Endothelial cell of umbilical vein (primary cell): ENCODE measurements at regions not wholly inside any gene's neighbourhood (a gene's known extent, or its start where the extent isn't known, plus 50 kb on each side); places are given as distances from the start of the nearest gene placed in this dataset.

Experiments used
- BruUV-seq: library from RNA; stranded (reverse); fragments of 400-500 nt; replicated peaks from 2 replicates; lab custom pipeline; 2021; lab: Mats Ljungman, UMichigan
- CTCF ChIA-PET: fragments of 300-600, 350-600 bp; sonication (Branson Sonifier 250); formaldehyde crosslinking; loops from one replicate; lab custom pipeline; 2021; ENCODE audit warnings: antibody characterized with exemption, inconsistent platforms; lab: Charles Lee
- POLR2A ChIA-PET: fragments of 300-600, 350-600 bp; sonication (Branson Sonifier 250); formaldehyde crosslinking; loops from one replicate; lab custom pipeline; 2021; ENCODE audit warnings: antibody characterized with exemption, inconsistent platforms; lab: Charles Lee
- DNase-seq: peaks from one replicate; pipeline ENCODE4 v3.0.0-alpha.2; 2011; ENCODE audit warnings: low read depth, low spot score
- FAIRE-seq: peaks from 2 replicates; lab custom pipeline; 2011; peaks lifted over from hg19 to GRCh38; lab: Jason Lieb, UNC
- H2AFZ ChIP-seq: 2 replicates; pipeline ENCODE4 v1.6.0; 2012; ENCODE audit warnings: low read depth, low read length, control low read depth, inconsistent platforms
- H3K27ac ChIP-seq: 2 replicates; pipeline ENCODE4 v1.5.1; 2011; ENCODE audit warnings: low read depth, mild to moderate bottlenecking, control low read depth, low read length, moderate library complexity; ENCODE audit not compliant: insufficient read depth
- H3K27me3 ChIP-seq, 2 experiments: 2 replicates each; pipeline versions ENCODE4 v1.6.0 to v1.6.1; 2011; ENCODE audit warnings: low read length in 2 of 2, mixed read lengths in 1 of 2; ENCODE audit not compliant: control insufficient read depth in 2 of 2, insufficient read depth in 2 of 2
- H3K36me3 ChIP-seq, 2 experiments: 2 replicates in 1 of 2; 3 replicates in 1 of 2; pipeline ENCODE4 v1.5.1; 2011; ENCODE audit warnings: low read length in 2 of 2, mild to moderate bottlenecking in 1 of 2, moderate library complexity in 1 of 2; ENCODE audit not compliant: control insufficient read depth in 2 of 2, insufficient read depth in 2 of 2; ENCODE audit errors: extremely low read depth in 1 of 2
- H3K4me1 ChIP-seq: 3 replicates; pipeline ENCODE4 v1.5.1; 2011; ENCODE audit warnings: mild to moderate bottlenecking, low read length; ENCODE audit not compliant: control insufficient read depth, insufficient read depth; ENCODE audit errors: extremely low read depth
- H3K4me2 ChIP-seq: 2 replicates; pipeline ENCODE4 v1.6.1; 2011; ENCODE audit warnings: low read length, control low read depth, mixed read lengths; ENCODE audit not compliant: insufficient read depth
- H3K4me3 ChIP-seq, 3 experiments: fragments of 200-600 bp in 1 of 3; sonication (generic), shearing (Covaris generic) in 1 of 3; replicated peaks in 1 of 3; 2 replicates each; pipeline ENCODE4 v1.5.1; 2011 to 2016; ENCODE audit warnings: control low read depth in 3 of 3, low read length in 3 of 3, mild to moderate bottlenecking in 2 of 3, inconsistent platforms in 1 of 3, low read depth in 1 of 3, moderate library complexity in 1 of 3; ENCODE audit not compliant: insufficient read depth in 1 of 3
- H3K79me2 ChIP-seq: 2 replicates; pipeline ENCODE4 v1.6.0; 2012; ENCODE audit warnings: low read length, inconsistent platforms; ENCODE audit not compliant: control insufficient read depth, insufficient read depth
- H3K9ac ChIP-seq: replicated peaks from 2 replicates; pipeline ENCODE3; 2011; ENCODE audit warnings: low read length, control low read depth; ENCODE audit not compliant: insufficient read depth; ENCODE audit errors: extremely low read depth
- H3K9me1 ChIP-seq: replicated peaks from 3 replicates; pipeline ENCODE4 v1.6.0; 2011; ENCODE audit warnings: mild to moderate bottlenecking, low read length; ENCODE audit not compliant: control insufficient read depth, insufficient read depth; ENCODE audit errors: extremely low read depth
- H3K9me3 ChIP-seq: replicated peaks from 2 replicates; pipeline ENCODE4 v1.5.1; 2012; ENCODE audit warnings: low read length, inconsistent platforms; ENCODE audit not compliant: control insufficient read depth, insufficient read depth
- H4K20me1 ChIP-seq: replicated peaks from 2 replicates; pipeline ENCODE3; 2011; ENCODE audit warnings: mild to moderate bottlenecking, low read length; ENCODE audit not compliant: control insufficient read depth, insufficient read depth; ENCODE audit errors: extremely low read depth
- EZH2 ChIP-seq: IDR thresholded peaks from 2 replicates; pipeline ENCODE4 v1.6.1; 2012; ENCODE audit warnings: borderline replicate concordance, low read depth, mild to moderate bottlenecking, moderate library complexity, low read length, inconsistent platforms; ENCODE audit not compliant: severe bottlenecking
- FOS ChIP-seq: IDR thresholded peaks from 2 replicates; pipeline ENCODE4 v1.6.1; 2011; ENCODE audit warnings: mild to moderate bottlenecking, low read length, moderate library complexity, borderline replicate concordance; ENCODE audit not compliant: insufficient read depth
- GATA2 ChIP-seq: IDR thresholded peaks from 2 replicates; pipeline ENCODE4 v1.7.0; 2011; ENCODE audit warnings: low read depth, mild to moderate bottlenecking, moderate library complexity, mixed read lengths, low read length; ENCODE audit not compliant: insufficient read length, insufficient read depth
- JUN ChIP-seq: IDR thresholded peaks from 2 replicates; pipeline ENCODE4 v1.6.1; 2011; ENCODE audit warnings: borderline replicate concordance, low read depth; ENCODE audit not compliant: insufficient read length, insufficient read depth
- MYC ChIP-seq: IDR thresholded peaks from one replicate; pipeline ENCODE4 v1.6.1; 2011; ENCODE audit warnings: mild to moderate bottlenecking, low read depth, low read length
- POLR2A ChIP-seq: IDR thresholded peaks from 2 replicates; pipeline ENCODE4 v1.6.1; 2012; ENCODE audit warnings: low read depth, mild to moderate bottlenecking, control low read depth, low read length
- POLR2AphosphoS5 ChIP-seq: IDR thresholded peaks from 2 replicates; pipeline ENCODE4 v1.6.1; 2012; ENCODE audit warnings: low read depth, mild to moderate bottlenecking, control low read depth, low read length, moderate library complexity; ENCODE audit not compliant: insufficient read depth
- dilution Hi-C: fragments of 300-500 bp; cut with MboI; formaldehyde crosslinking; loops from one replicate; pipeline ENCODE4 v1.15.0; 2019; ENCODE audit warnings: low sequenced_read_pairs; ENCODE audit not compliant: extremely low pct_ligation_motif_present
- intact Hi-C: fragments of 100-400 bp; cut with micrococcal nuclease; formaldehyde crosslinking; loops from one replicate; pipeline ENCODE4 v1.10.0; 2022
- TF ChIP-seq, protein P1 (sequence below): IDR thresholded peaks from 2 replicates; pipeline ENCODE4 v1.6.1; 2011; ENCODE audit not compliant: insufficient read depth, insufficient read length
- TF ChIP-seq, protein P2 (sequence below), 2 donors: IDR thresholded peaks; 1 replicate in 1 of 2; 2 replicates in 1 of 2; pipeline ENCODE4 v1.5.1; 2011; ENCODE audit warnings: low read length in 2 of 2, mild to moderate bottlenecking in 2 of 2, moderate library complexity in 2 of 2, control low read depth in 1 of 2, inconsistent platforms in 1 of 2, low read depth in 1 of 2; ENCODE audit not compliant: insufficient read depth in 1 of 2; ENCODE audit errors: extremely low read depth in 1 of 2

DNA sequence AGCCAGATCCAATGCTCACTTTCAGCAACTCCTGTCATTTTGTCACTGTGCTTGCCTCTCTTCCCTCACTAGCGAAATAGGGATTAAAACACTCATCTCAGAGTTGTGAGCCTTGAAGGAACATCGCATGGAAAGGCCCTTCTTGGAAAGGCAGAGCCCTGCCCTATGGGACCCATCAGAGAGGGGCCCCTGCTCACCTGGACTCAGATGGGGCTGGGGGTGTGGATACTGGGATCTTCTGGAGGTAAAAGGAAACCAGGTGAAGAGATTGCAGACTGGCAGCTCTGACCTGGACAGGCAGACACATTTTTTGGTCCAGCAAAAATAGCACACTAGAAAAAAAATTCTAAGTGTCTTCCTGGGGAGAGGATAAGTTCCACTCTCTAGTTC lies 54.2 kb upstream of the EPS8L3 start:
- no TSS peak for BruUV-seq
- CTCF ChIA-PET = interaction anchor here (0.6 to 0.7 kb wide), 2 partner anchors 12 to 178 kb away, joined by 3 read pairs; no protein-coding TSS in a partner anchor
- intact Hi-C loops = no loop called here

More for the DNA sequence above, 54.2 kb upstream of the EPS8L3 start:
- H3K9ac ChIP-seq = no peak overlapping the region
- TF ChIP-seq POLR2AphosphoS5 = no peak
- TF ChIP-seq, protein P1, sequence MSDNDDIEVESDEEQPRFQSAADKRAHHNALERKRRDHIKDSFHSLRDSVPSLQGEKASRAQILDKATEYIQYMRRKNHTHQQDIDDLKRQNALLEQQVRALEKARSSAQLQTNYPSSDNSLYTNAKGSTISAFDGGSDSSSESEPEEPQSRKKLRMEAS = no peak
- no peak for TF ChIP-seq MYC
- no peak for TF ChIP-seq FOS
- no peak for TF ChIP-seq POLR2A
- TF ChIP-seq EZH2 = no peak
- TF ChIP-seq GATA2 = no peak
- no peak for TF ChIP-seq JUN
- TF ChIP-seq, protein P2, sequence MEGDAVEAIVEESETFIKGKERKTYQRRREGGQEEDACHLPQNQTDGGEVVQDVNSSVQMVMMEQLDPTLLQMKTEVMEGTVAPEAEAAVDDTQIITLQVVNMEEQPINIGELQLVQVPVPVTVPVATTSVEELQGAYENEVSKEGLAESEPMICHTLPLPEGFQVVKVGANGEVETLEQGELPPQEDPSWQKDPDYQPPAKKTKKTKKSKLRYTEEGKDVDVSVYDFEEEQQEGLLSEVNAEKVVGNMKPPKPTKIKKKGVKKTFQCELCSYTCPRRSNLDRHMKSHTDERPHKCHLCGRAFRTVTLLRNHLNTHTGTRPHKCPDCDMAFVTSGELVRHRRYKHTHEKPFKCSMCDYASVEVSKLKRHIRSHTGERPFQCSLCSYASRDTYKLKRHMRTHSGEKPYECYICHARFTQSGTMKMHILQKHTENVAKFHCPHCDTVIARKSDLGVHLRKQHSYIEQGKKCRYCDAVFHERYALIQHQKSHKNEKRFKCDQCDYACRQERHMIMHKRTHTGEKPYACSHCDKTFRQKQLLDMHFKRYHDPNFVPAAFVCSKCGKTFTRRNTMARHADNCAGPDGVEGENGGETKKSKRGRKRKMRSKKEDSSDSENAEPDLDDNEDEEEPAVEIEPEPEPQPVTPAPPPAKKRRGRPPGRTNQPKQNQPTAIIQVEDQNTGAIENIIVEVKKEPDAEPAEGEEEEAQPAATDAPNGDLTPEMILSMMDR (IDR thresholded peaks at IDR 0.05; ENCODE audit: extremely low read depth in 1 of 2, insufficient read depth in 1 of 2, low read depth in 1 of 2, low read length in 2 of 2) = no peak
- no peak overlapping the region for H3K27ac ChIP-seq
- H3K4me1 ChIP-seq = peaks cover 10% of the 10 kb centered on the region
- H3K9me3 ChIP-seq = no peaks in the 10 kb centered on the region
- H3K9me1 ChIP-seq = no peaks in the 10 kb centered on the region
- H4K20me1 ChIP-seq = no peaks in the 10 kb centered on the region
- FAIRE-seq (no peak), DNase-seq (no peak)
- H3K27me3 ChIP-seq = peaks cover 0 to 4% of the 10 kb centered on the region in 2 experiments
- POLR2A ChIA-PET = interaction anchor here (0.8 kb wide), 1 partner anchor 11 kb away, joined by 3 read pairs; no protein-coding TSS in a partner anchor
- no peak overlapping the region for H3K4me3 ChIP-seq
- H3K36me3 ChIP-seq = no peaks in the 10 kb centered on the region
- H3K79me2 ChIP-seq = no peaks in the 10 kb centered on the region
- no peak overlapping the region for H3K4me2 ChIP-seq
- dilution Hi-C loops = no loop called here
- H2AFZ ChIP-seq = no peak overlapping the region
